GM21381 (cell line): ENCODE measurements at regions not wholly inside any gene's neighbourhood (a gene's known extent, or its start where the extent isn't known, plus 50 kb on each side); places are given as distances from the start of the nearest gene placed in this dataset.

ENCODE experiments used
- ATAC-seq: cut with Tn5 transposase; IDR thresholded peaks from one replicate; pipeline ENCODE4 v1.9.1; 2021; ENCODE audit warnings: mild to moderate bottlenecking, moderate library complexity; ENCODE audit not compliant: unreplicated experiment

- no peak for ATAC-seq
These were observed 840.9 kb downstream of the GALR1 start for GRCh38 chr18:78090584-78090983.

GRCh38 chr18:78092901-78093300 is 843.3 kb downstream of the GALR1 start:
- ATAC-seq = no peak

GRCh38 chr18:78099979-78100588 is 850.4 kb downstream of the GALR1 start:
- no peak for ATAC-seq

- ATAC-seq = no peak
These were observed 851.4 kb downstream of the GALR1 start for GRCh38 chr18:78101091-78101490.

- no peak for ATAC-seq
These were observed 852.5 kb downstream of the GALR1 start for GRCh38 chr18:78102135-78102534.

- ATAC-seq = no peak
These were observed 856.0 kb downstream of the GALR1 start for GRCh38 chr18:78105611-78106010.

- no peak for ATAC-seq
These were observed 857.3 kb downstream of the GALR1 start for GRCh38 chr18:78106946-78107345.

- no peak for ATAC-seq
These were observed 857.7 kb downstream of the GALR1 start for GRCh38 chr18:78107363-78107762.

- no peak for ATAC-seq
These were observed 858.9 kb downstream of the GALR1 start for GRCh38 chr18:78108554-78108953.

GRCh38 chr18:78113136-78113939 is 863.7 kb downstream of the GALR1 start:
- no peak for ATAC-seq

GRCh38 chr18:78113940-78114251 is 864.2 kb downstream of the GALR1 start:
- no peak for ATAC-seq

- no peak for ATAC-seq
These were observed 863.6 kb upstream of the SALL3 start for GRCh38 chr18:78115896-78116561.

- no peak for ATAC-seq
These were observed 856.3 kb upstream of the SALL3 start for GRCh38 chr18:78123144-78123909.

GRCh38 chr18:78123926-78124797 is 855.5 kb upstream of the SALL3 start:
- no peak for ATAC-seq

- no peak for ATAC-seq
These were observed 854.3 kb upstream of the SALL3 start for GRCh38 chr18:78125206-78125896.

GRCh38 chr18:78126106-78126505 is 853.5 kb upstream of the SALL3 start:
- no peak for ATAC-seq

- no peak for ATAC-seq
These were observed 853.1 kb upstream of the SALL3 start for GRCh38 chr18:78126536-78126935.

- ATAC-seq = no peak
These were observed 852.6 kb upstream of the SALL3 start for GRCh38 chr18:78127041-78127440.

GRCh38 chr18:78128004-78128403 is 851.6 kb upstream of the SALL3 start:
- no peak for ATAC-seq

- ATAC-seq = no peak
These were observed 850.4 kb upstream of the SALL3 start for GRCh38 chr18:78129260-78129659.
